ENCODE measurements at regions not wholly inside any gene's neighbourhood (a gene's known extent, or its start where the extent isn't known, plus 50 kb on each side); places are given as distances from the start of the nearest gene placed in this dataset.

- TF ChIP-seq CTCF (tag by site-specific recombination; IDR thresholded peaks at IDR 0.05) (no peak), OSR2 (tag by site-specific recombination; IDR thresholded peaks at IDR 0.05) (no peak), ZBTB11 (tag by site-specific recombination; conservative IDR thresholded peaks at IDR 0.05; ENCODE audit: low read depth) (no peak)
Measured at GRCh38 chr9:118414676-118415075, 710.5 kb downstream of the TLR4 start.

Measured in HEK293 (cell line).